Omental fat pad (tissue), 3 donors: ENCODE measurements at regions not wholly inside any gene's neighbourhood (a gene's known extent, or its start where the extent isn't known, plus 50 kb on each side); places are given as distances from the start of the nearest gene placed in this dataset.

Source experiments
- ATAC-seq: fragments of 150-250 bp; one replicate; pipeline ENCODE4 v1.9.1; 2016; ENCODE audit warnings: mild to moderate bottlenecking, moderate library complexity; ENCODE audit not compliant: low FRiP score
- DNase-seq: peaks from one replicate; pipeline ENCODE4 v3.0.0-alpha.2; 2019; ENCODE audit warnings: low spot score
- CTCF ChIP-seq, 3 donors: fragments of 450-650 bp; IDR thresholded peaks; one replicate each; pipeline ENCODE4 v1.5.1; 2016 to 2017; ENCODE audit warnings: antibody characterized with exemption in 3 of 3, mild to moderate bottlenecking in 3 of 3, moderate library complexity in 2 of 3

DNA sequence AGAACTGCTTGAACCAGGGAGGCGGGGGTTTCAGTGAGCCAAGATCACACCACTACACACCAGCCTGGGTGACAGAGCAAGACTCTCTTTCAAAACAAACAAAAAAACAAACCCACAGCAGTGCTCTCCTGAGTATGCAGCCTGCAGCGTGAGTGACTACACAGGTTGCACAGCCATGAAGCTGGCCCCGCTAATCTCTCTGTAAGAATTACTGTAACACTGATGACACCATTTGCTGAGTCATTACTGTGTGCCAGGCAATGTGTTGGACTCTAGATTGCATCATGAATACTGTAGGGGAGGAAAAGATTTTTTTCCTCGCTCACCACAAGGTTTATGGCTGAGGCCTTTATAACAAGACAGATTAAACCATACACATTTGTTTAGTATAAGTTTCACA lies 118.6 kb upstream of the ATP8B1 start:
- DNase-seq = no peak
- TF ChIP-seq CTCF (IDR thresholded peaks at IDR 0.05) = no peak

DNA sequence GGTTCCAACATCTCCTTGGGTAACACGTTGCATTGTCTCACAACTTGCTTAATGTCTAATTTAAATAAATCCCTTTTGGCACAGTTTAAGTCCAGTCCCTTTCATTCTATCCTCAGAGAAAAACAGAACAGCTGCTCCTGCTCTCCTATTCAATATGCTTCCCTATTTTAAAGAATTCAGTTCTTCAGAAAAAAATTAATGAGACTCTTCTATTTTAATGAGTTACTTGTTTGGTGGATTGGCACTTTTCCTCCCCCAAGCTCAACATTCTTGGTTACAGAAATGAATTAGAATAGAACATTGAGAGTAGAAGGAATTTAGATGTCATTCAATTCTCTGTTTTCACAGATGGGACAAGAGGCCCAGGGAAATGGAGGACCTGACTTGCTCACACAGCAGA lies 116.9 kb upstream of the ATP8B1 start:
- TF ChIP-seq CTCF (IDR thresholded peaks at IDR 0.05) = no peak
- DNase-seq (no peak), ATAC-seq (no peak)

More for the DNA sequence above, 118.6 kb upstream of the ATP8B1 start:
- ATAC-seq = no peak

- ATAC-seq = no peak
- no peak for TF ChIP-seq CTCF (IDR thresholded peaks at IDR 0.05)
- no peak for DNase-seq
These were observed 115.5 kb upstream of the ATP8B1 start for GRCh38 chr18:57918601-57919000.

- DNase-seq (no peak), ATAC-seq (no peak)
- no peak for TF ChIP-seq CTCF (IDR thresholded peaks at IDR 0.05)
These were observed 113.6 kb upstream of the ATP8B1 start for GRCh38 chr18:57916684-57917083.

DNA sequence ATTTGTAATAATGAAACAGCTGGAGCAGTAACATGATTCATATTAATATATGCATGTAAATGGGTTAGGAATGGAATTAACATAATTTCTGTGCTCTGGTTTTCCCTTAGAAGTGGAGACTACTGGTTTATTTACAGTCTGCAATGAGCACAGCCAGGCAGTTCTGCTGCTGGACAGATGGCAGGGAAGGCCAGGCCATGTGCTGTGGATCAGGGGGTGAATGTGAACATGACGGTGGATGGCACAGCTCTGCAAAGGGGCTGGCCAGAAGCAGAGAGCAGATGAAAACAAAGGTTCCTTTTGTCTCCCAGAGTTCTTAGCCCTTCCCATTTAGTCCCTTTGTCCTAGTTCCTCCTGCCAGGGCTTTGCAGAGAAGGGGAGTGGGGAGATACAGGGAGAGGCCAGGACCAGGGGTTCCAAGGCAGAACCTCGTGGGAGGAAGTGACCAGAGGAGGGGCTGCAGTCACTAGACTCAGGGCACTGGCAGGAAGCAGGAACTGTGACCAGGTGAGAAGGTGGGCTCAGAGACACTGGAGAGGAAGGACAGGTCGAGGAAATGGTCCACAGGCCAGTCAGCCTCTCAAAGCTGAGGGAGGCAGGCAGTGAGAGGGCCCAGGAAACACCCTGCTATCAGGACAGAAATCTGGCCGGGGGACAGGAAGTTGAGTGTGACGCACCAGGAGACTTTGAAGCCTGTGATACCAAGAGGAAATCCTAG lies 112.9 kb upstream of the ATP8B1 start:
- DNase-seq (no peak), ATAC-seq (no peak)
- no peak for TF ChIP-seq CTCF (IDR thresholded peaks at IDR 0.05)

DNA sequence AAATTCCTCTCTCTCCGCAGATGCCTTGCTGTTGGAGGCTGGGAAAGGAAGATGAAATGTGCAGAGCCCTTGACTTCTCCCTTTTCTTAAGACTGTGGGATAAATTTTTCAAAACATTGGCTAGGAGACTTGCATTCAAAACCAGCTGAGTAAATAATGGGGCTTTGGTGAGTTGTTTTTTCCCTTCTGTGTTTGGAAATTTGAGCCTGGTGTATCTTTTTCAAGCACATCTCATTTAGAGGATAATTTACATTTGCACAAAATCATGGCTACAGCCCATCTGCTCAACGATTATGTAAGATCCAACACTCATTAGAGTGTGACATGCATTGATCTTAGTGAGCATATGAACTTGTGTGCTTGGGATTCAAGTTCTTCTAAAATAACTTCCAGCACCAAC lies 112.1 kb upstream of the ATP8B1 start:
- DNase-seq = no peak
- no peak for ATAC-seq
- no peak for TF ChIP-seq CTCF (IDR thresholded peaks at IDR 0.05)

- ATAC-seq = no peak
- no peak for TF ChIP-seq CTCF (IDR thresholded peaks at IDR 0.05)
- DNase-seq = no peak
These were observed 110.6 kb upstream of the ATP8B1 start for GRCh38 chr18:57913686-57914085.
